CD4-positive, alpha-beta T cell treated with Interleukin-15 for 4 hours (primary cell): ENCODE measurements at regions not wholly inside any gene's neighbourhood (a gene's known extent, or its start where the extent isn't known, plus 50 kb on each side); places are given as distances from the start of the nearest gene placed in this dataset.

Source experiments
- DNase-seq: peaks from one replicate; pipeline ENCODE4 v3.0.0-alpha.2; 2020; ENCODE audit warnings: low spot score

DNA sequence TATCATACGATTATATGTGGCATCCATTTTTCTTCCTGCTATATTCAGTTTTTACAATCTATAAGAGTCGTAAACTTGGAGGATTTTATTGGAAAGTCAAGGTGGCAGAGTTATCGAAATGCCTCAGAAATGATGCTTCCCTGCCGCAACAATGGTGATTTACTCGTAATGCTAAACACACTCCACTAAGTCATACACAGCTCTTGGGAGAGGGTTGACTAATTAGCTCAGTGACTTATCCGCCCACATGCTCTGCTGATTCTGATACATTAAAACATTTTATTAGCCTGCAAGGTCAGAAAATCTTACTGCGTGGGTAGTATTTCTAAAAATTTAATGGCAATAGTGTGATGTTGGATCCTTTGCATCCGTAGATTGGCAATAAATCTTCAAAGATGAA is 420.1 kb downstream of the ARAP2 start:
- no peak for DNase-seq

DNA sequence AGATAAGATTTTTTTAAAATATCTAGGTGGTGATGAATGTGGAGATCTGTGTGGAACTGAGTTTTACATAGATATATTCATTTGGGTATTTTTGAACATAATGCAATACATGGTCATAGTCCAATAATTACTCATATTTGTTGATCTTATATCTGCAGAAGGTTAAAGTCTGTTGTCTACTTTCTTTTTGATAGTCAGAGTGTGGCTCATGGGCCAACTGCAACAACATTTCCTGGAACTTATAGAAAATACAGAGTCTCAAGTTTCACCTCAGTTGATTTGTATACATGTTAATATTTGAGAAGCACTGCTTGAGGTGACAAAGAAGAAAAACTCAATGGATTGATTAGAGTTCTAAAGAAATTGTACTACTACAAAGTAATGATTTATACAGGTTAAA is 408.4 kb downstream of the ARAP2 start:
- DNase-seq: no peak

GRCh38 chr4:35836596-35836995 is 407.7 kb downstream of the ARAP2 start:
- no peak for DNase-seq

- no peak for DNase-seq
Observed at GRCh38 chr4:35867057-35867456, 377.3 kb downstream of the ARAP2 start.

DNA sequence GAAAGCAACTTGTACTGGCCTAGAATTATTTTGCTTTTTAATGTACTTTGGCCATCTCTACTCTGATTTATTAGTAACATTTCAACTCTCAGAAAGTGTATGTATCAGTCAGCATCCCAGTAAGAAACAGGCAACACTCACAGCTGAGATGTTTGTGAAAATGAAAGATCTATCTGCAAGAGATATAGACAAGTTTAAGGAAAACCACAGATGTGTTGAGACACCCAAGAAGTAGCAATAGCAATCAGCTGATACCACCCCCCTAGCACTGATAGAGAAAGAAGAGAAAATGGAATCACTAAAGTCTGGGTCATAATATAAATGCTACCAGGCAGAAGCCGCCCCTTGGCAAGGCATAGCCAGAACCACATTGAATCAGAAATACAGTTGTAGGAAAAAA is 372.0 kb downstream of the ARAP2 start:
- DNase-seq: no peak

DNA sequence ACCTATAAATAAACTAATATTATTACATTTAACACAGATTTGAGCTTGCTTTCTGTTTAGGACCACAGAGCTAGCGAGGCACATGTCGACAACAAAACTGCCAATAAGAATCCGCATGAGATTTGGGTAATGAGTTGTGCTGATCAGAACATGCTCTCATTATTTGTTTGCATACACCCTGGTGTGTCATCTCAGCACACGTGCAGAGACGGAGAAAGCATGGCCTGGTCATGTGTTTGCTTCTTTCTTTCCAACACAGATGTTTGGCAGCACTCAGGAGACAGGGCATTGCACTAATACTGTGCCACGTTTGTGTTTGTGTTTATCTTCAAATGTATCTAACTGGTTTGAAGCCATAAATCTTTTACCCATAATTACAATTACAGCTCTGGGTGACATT is 364.8 kb downstream of the ARAP2 start:
- no peak for DNase-seq

GRCh38 chr4:35883108-35883507 is 361.2 kb downstream of the ARAP2 start:
- no peak for DNase-seq

DNA sequence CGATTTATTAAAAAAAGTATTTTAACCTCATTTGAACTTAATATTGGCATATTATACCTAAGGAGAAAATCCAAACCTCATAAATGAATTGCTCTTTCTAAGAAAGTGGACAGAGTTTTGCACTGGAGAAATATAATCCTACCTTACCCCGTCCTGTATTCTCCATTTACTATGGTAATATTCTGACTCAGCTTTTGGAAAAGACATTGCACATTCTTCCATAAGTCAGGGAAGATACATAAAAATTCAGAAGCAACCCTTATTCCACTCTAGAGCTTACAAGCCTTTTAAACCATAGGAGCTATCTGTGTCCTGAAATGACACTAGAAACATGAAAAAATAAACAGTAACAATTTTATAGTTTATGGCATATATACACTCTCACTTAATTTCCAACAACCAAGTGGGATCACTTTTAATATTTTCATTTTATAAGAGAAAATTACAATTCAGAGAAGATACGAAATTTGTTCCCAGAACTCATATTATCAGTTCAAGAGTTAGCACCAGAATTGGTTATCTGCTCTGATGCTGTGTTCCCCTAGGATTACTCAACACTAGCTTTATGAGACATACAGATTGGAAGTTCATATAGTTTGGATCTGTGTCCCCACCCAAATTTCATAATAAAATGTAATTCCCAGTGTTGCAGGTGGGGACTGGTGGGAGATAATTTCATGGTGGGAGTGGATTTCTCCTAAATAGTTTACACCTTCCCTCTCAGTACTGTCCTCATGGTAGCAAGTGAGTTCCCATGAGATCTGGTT is 359.4 kb downstream of the ARAP2 start:
- DNase-seq: no peak

DNA sequence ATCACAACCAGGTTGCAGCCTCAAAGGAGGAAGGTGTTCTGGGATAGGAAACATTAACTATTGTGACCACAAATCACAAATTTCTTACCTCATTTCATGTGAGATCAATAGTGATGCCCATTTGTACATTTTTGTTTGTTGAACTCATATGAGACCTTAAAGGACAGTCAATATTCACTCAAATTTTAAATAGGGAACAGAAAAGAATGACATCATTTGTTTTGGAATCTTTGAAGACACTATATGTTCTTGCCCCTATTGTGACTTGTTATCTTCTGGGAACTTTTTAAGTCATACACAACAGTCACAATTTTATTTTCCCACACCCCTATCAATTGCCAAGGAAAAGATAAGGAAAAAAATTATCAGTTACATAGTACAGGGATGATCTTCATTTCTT is 346.5 kb downstream of the ARAP2 start:
- DNase-seq: no peak

DNA sequence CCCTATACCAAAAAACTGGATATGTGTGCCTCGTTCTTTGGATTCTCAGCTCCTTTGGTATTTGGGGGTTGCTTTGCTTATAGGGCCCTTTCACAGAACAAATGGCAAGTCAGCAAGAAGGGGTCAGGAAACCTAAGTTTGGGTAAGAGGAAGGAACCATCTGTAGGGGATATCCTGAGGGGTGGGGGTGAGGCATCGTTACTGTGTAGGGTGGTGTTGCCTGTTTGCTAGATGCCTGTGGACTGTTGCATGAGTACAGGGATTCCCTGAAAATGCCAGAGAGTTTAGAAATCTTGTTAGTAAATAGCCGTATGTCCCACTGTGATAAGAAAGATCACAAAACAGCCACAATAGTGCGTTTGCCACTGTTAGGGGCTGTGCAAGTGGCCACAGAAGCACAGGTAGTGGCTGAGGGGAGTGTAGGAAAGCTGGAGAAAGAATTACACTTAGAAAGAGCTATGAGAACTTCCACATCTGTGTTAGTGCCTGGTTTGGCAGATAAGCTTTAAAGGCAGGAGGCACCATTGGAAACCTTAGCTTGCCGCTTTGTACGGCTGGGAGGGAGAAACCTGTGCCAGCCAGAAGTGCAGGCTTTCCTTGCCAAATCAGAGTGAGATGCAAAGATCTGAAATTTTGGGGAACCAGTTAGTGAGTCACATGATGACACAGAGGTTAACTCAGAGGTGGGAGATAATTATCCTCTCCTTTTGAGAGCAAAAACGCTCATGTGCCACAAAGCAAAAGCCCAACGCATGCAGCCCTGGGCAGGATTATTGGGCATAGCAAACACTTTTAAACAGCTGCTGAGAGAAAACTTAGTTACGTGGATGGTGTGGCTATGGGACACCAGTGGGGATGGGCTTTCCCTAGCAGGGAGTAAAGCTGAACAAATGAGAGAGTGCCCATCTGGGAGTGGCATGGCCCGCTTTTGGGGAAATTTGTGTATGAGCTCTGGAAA is 343.7 kb downstream of the ARAP2 start:
- no peak for DNase-seq

DNA sequence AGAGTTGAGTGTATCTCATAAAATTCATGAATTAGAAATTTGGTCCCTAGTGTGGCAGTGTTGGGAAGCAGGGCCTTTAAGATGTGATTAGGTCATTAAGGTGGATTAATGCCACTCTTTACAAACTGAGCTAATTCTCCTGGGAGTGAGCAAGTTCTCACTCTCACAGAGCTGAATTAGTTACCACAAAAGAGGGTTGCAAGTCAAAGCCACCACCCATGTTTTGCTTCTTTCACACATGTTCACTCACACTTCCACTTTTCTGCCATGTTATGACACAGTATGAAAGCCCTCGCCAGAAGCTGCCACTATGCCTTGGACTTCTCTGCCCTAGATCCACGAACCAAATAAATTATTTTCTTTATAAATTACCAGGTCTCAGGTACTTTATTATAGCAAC is 332.1 kb downstream of the ARAP2 start:
- no peak for DNase-seq

- DNase-seq: no peak
Observed at GRCh38 chr4:35918491-35918977, 325.8 kb downstream of the ARAP2 start.

- DNase-seq: no peak
Observed at GRCh38 chr4:35925806-35926205, 318.5 kb downstream of the ARAP2 start.

GRCh38 chr4:35926788-35927187 is 317.5 kb downstream of the ARAP2 start:
- DNase-seq: no peak

DNA sequence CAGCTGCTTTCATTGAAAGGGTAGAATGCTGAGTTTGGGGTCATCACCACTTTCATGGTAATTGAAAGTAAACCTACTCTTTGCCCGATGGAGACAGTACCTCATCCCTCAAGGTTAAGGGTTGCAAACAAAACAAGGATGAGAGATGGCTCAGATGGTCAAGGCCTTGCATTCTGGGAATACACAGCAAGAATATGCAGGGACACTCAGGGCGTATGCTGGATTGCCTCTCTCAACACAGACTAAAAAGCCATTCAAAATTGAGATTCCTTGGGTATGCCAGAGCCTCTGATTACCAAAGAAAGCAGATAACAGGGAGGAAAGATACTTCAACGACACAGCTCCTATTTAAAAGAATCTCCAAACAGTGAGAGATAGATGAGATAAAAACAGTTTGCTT is 310.4 kb downstream of the ARAP2 start:
- DNase-seq: no peak

- DNase-seq: peak; percentile 13
Observed at GRCh38 chr4:35934320-35934981, 309.9 kb downstream of the ARAP2 start.

GRCh38 chr4:35938936-35939335 is 305.4 kb downstream of the ARAP2 start:
- DNase-seq: no peak

- no peak for DNase-seq
Observed at GRCh38 chr4:35939751-35940150, 304.6 kb downstream of the ARAP2 start.

DNA sequence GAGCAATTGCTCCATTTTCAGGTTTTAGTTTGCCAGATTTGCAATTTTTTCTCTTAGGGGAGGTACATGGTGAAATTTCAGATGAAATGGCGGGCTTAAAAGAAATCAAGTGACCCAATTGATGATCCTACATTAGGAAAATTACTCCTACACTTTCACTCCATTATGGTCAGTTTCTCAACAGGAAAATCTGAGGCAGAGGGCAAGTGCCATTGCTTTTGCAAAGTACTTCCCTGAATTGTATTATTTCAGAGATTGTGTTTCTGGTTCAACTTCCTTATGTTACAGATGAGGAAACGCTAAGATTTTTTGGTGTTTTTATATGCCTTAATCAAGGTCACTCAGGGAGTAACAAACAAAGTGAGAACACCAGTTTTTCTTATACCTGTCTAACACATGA is 302.2 kb downstream of the ARAP2 start:
- DNase-seq: no peak

DNA sequence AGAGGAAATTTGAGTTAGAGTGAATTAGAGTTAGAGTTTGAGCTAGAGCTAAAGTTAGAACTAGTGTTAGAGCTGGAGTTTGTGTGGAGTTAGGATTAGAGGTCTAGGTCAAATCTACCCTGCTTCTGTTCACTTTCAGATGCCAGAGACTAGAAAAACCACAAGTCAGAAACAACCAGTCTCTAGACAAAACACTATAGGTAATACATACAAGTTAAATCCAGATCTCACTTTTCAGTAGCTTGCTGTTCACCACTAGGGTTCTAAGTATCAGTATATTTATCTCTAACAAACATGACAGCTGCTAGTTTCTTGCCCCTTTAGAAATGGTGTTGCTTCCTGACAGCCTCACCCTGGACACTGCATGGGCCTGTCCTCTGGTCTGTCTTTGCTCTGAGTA is 300.7 kb downstream of the ARAP2 start:
- no peak for DNase-seq

- no peak for DNase-seq
Observed at GRCh38 chr4:35948171-35948570, 296.1 kb downstream of the ARAP2 start.

GRCh38 chr4:35950442-35950841 is 293.9 kb downstream of the ARAP2 start:
- no peak for DNase-seq

- DNase-seq: no peak
Observed at GRCh38 chr4:35952751-35953150, 291.6 kb downstream of the ARAP2 start.
